Hepatocyte (in vitro differentiated cells): ENCODE measurements at regions not wholly inside any gene's neighbourhood (a gene's known extent, or its start where the extent isn't known, plus 50 kb on each side); places are given as distances from the start of the nearest gene placed in this dataset.

ENCODE experiments used
- DNase-seq: peaks from one replicate; pipeline ENCODE4 v3.0.0-alpha.2; 2016; ENCODE audit warnings: low spot score
- H2AFZ ChIP-seq: fragments of 200-600 bp; sonication (generic); 2 replicates; pipeline ENCODE4 v1.6.0; 2016; ENCODE audit warnings: antibody characterized with exemption, mild to moderate bottlenecking
- H3K27ac ChIP-seq: fragments of 200-600 bp; sonication (generic); 2 replicates; pipeline ENCODE4 v1.5.1; 2016; ENCODE audit warnings: mild to moderate bottlenecking
- H3K27me3 ChIP-seq: fragments of 200-600 bp; sonication (generic); 2 replicates; pipeline ENCODE4 v1.6.1; 2016
- H3K36me3 ChIP-seq: fragments of 200-600 bp; sonication (generic); replicated peaks from 2 replicates; pipeline ENCODE4 v1.5.1; 2016; ENCODE audit warnings: low read depth; ENCODE audit not compliant: insufficient read depth
- H3K4me1 ChIP-seq: fragments of 200-600 bp; sonication (generic); 2 replicates; pipeline ENCODE4 v1.5.1; 2016; ENCODE audit warnings: mild to moderate bottlenecking, moderate library complexity; ENCODE audit not compliant: insufficient read depth
- H3K4me2 ChIP-seq: fragments of 200-600 bp; sonication (generic); 2 replicates; pipeline ENCODE4 v1.6.0; 2016
- H3K4me3 ChIP-seq: fragments of 200-600 bp; sonication (generic); 2 replicates; pipeline ENCODE4 v1.5.1; 2016; ENCODE audit warnings: mild to moderate bottlenecking
- H3K79me2 ChIP-seq: fragments of 200-600 bp; sonication (generic); 2 replicates; pipeline ENCODE4 v1.6.0; 2017; ENCODE audit warnings: mild to moderate bottlenecking
- H3K9me2 ChIP-seq: fragments of 200-600 bp; sonication (generic); replicated peaks from 2 replicates; pipeline ENCODE4 v1.6.0; 2017; ENCODE audit warnings: mild to moderate bottlenecking; ENCODE audit not compliant: insufficient read depth
- H3K9me3 ChIP-seq: fragments of 200-600 bp; sonication (generic); 2 replicates; pipeline ENCODE4 v1.5.1; 2016; ENCODE audit warnings: low read depth, mild to moderate bottlenecking
- H4K20me1 ChIP-seq: fragments of 200-600 bp; sonication (generic); 2 replicates; pipeline ENCODE4 v1.6.0; 2016; ENCODE audit warnings: mild to moderate bottlenecking; ENCODE audit not compliant: insufficient read depth, poor library complexity, severe bottlenecking
- CTCF ChIP-seq: fragments of 200-600 bp; sonication (generic); IDR thresholded peaks from 2 replicates; pipeline ENCODE4 v1.5.1; 2016; ENCODE audit warnings: antibody characterized with exemption, mild to moderate bottlenecking; ENCODE audit not compliant: poor library complexity
- EZH2 ChIP-seq: fragments of 200-600 bp; sonication (generic); IDR thresholded peaks from 2 replicates; pipeline ENCODE4 v1.6.1; 2016; ENCODE audit warnings: antibody characterized with exemption, mild to moderate bottlenecking, borderline replicate concordance
- EZH2phosphoT487 ChIP-seq: fragments of 200-600 bp; sonication (generic); IDR thresholded peaks from one replicate; pipeline ENCODE4 v1.6.1; 2018; ENCODE audit warnings: antibody characterized with exemption, mild to moderate bottlenecking, low read depth, moderate library complexity; ENCODE audit not compliant: unreplicated experiment, severe bottlenecking
- WGBS: methylation state at CpG from one replicate; pipeline ENCODE4 v1.1.6; 2016; ENCODE audit warnings: low lambda C conversion rate; ENCODE audit errors: missing lambda C conversion rate; 5-methylcytosine and 5-hydroxymethylcytosine counted together

DNA sequence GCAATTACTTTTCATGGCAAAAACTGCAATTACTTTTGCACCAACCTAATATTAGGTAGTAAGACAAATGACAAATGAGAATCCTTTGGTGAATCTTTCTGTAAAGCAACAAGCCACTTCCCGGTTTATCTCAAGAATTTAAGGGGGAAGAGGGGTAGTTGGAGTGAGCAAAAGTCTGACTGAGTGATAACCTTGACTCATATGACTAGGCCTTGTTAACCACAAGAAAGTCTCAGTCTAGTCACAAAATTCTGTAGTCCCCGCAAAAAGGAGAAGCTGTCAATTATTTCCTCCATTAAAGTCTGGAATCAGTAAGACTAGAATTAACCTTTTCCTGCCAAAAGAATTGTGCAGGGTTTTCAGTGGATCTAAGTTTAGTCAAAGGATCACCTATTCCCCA lies 72.2 kb upstream of the GNAO1 start:
- Histone ChIP-seq H2AFZ (no peak overlapping the region), H3K36me3 (no peaks in the 10 kb centered on the region), H3K4me3 (no peak overlapping the region), H3K27me3 (peaks cover 13% of the 10 kb centered on the region), H3K9me3 (no peaks in the 10 kb centered on the region), H3K4me1 (no peaks in the 10 kb centered on the region), H3K79me2 (no peaks in the 10 kb centered on the region), H3K27ac (no peak overlapping the region), H3K9me2 (no peaks in the 10 kb centered on the region), H3K4me2 (no peak overlapping the region), H4K20me1 (no peaks in the 10 kb centered on the region)
- no peak for TF ChIP-seq EZH2
- TF ChIP-seq EZH2phosphoT487, result no peak
- TF ChIP-seq CTCF, result no peak
- no peak for DNase-seq
- 50% methylated on average over 2 of the region's 2 CpGs for WGBS

DNA sequence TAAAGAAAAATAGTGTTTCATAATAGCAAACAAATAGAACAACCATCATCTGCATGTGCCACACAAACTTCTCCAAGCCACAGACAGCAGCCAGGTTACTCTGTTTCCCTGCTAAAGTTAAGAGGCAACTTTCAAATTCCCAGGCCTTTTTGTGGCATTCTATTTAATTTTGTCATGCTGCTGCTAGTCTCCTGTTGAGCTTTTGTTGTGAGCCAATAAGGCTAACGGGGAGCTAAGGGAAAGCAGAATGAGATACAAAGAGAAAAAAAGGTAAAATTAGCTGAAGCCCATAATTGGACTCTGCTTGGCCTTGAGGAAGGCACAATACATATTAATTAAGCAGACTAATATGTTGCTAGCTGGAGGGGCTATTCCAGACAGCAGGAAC lies 74.7 kb upstream of the GNAO1 start:
- Histone ChIP-seq H3K27me3 (peaks cover 7% of the 10 kb centered on the region), H3K4me2 (no peak overlapping the region), H3K79me2 (no peaks in the 10 kb centered on the region), H3K9me3 (no peaks in the 10 kb centered on the region), H3K36me3 (no peaks in the 10 kb centered on the region), H3K9me2 (no peaks in the 10 kb centered on the region), H3K4me1 (no peaks in the 10 kb centered on the region), H3K4me3 (no peak overlapping the region), H4K20me1 (no peaks in the 10 kb centered on the region), H3K27ac (no peak overlapping the region), H2AFZ (no peak overlapping the region)
- 33% methylated on average over 1 of the region's 1 CpG for WGBS
- DNase-seq, result no peak
- TF ChIP-seq EZH2phosphoT487 (no peak), CTCF (no peak), EZH2 (no peak)

GRCh38 chr16:56115817-56116576 lies 75.3 kb upstream of the GNAO1 start:
- Histone ChIP-seq H3K4me2 (no peak overlapping the region), H3K36me3 (no peaks in the 10 kb centered on the region), H3K27me3 (peaks cover 7% of the 10 kb centered on the region), H3K9me2 (no peaks in the 10 kb centered on the region), H3K9me3 (no peaks in the 10 kb centered on the region), H3K79me2 (no peaks in the 10 kb centered on the region), H3K4me3 (no peak overlapping the region), H4K20me1 (no peaks in the 10 kb centered on the region), H3K4me1 (no peaks in the 10 kb centered on the region), H3K27ac (no peak overlapping the region), H2AFZ (no peak overlapping the region)
- no peak for DNase-seq
- no peak for TF ChIP-seq CTCF
- no peak for TF ChIP-seq EZH2phosphoT487
- no peak for TF ChIP-seq EZH2
- WGBS, result 78% methylated on average over 6 of the region's 6 CpGs
